ENCODE measurements at regions not wholly inside any gene's neighbourhood (a gene's known extent, or its start where the extent isn't known, plus 50 kb on each side); places are given as distances from the start of the nearest gene placed in this dataset.

DNA sequence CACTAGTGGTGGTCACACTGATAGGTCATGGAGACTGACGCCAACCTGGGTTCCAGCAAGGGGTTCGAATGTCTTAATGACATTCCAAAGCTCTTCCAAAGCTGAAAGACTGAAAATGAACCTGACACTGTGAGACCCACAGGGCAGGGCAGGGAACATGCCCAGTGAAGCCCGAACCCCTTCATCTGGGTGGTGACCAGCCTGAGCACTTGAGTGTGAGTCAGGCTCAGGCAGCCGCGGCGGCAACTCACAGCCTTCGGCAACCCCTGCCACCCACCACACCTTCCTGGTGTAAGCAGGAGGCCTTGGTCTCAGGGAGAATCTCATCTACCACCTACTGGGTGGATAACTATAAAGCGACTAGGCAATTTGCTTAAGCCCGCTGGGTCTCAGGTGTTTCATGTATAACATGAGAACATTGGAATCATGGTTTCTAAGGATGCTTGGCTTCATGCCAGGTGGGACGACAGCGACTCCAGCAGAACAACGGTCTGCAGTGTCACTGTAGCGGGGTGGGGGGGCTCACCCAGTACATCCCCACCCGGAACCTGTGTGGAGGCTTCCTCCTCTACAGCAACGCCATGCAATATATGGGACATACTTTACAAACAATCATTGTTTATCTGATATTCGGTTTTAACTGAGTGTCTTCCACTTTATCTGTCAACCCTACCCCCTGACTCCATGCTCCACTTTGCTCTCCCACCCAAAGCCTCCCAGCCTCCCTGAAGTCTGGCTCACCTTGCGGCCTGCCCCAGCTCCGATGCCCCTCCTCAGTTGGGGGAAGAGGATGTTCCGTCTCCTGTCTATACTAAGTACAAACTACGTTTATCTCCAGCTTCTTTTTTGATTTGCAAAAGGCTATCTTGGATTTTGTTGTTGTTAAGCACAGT, 125.0 kb upstream of the MEF2A start:
- no peak for TF ChIP-seq GATA2 (IDR thresholded peaks at IDR 0.05; ENCODE audit: low read depth, low read length)
- TF ChIP-seq GATA3 (IDR thresholded peaks at IDR 0.05; ENCODE audit: low read depth, low read length), result no peak

DNA sequence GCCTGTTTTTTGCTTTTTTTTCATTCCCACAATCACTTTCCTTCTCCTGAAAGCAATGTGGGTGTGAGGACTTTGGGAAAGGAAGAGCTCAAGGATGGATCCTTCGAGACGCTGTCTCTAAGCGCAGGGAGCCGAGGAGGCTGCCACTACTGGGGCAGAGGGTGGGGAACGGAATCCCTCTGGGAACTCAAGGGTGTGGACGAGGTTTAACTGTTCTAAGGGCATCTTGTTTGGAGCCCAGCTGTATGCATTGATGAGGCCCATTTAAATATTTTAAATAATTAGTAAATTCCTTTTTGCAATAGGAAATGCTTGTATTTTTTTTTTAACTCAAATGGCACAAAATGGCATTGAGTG, 124.4 kb upstream of the MEF2A start:
- no peak for TF ChIP-seq GATA2 (IDR thresholded peaks at IDR 0.05; ENCODE audit: low read depth, low read length)
- TF ChIP-seq GATA3 (IDR thresholded peaks at IDR 0.05; ENCODE audit: low read depth, low read length), result no peak

DNA sequence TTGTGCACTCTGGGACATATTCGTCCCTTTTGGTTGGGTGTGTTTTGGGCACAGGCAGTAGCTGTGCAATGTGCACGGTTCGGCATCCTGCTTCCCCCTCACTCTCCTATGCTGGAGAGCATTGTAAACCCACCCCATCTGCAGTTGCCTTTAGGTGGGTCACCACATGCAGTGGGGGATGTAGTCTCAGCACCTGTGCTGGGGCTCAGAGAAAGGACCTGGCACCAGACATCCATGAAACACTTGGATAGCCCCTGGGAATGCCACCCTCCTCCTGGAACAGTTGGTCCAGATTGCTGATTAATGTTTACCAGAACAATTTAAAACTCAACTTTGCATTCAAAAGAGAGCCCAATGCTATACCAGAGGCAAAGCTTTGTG, 123.9 kb upstream of the MEF2A start:
- TF ChIP-seq GATA2 (IDR thresholded peaks at IDR 0.05; ENCODE audit: low read depth, low read length), result no peak
- no peak for TF ChIP-seq GATA3 (IDR thresholded peaks at IDR 0.05; ENCODE audit: low read depth, low read length)

DNA sequence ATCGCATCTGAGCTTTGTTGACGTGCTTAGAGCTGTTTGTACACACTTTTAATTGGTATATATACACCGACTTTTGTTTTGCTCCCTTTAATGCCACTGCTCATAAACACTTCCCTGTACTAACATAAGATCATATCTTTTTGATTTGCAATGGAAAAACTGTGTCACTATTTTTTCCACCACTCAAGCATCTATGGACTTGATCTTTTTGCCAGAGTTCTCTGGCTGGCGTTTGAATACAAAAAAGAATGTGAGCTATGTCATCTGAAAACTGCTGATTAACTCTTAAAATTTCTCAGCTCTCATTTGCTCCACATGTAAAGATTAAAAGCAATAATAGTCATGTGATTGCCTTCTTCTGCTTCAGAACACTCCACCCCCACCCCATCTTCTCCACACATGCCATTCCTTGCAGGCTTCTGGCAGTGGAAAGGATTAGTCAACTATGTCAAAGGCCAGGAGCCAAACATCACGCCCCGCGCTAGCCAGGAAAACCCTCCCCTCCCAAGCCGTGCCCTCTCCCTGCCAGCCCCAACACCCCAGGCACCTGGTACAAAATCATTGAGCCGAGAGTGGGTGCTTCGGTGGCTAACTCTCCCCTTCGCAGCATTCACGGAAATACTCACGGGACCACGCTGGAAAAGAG, 123.4 kb upstream of the MEF2A start:
- TF ChIP-seq GATA3 (IDR thresholded peaks at IDR 0.05; ENCODE audit: low read depth, low read length) (no peak), GATA2 (IDR thresholded peaks at IDR 0.05; ENCODE audit: low read depth, low read length) (no peak)

DNA sequence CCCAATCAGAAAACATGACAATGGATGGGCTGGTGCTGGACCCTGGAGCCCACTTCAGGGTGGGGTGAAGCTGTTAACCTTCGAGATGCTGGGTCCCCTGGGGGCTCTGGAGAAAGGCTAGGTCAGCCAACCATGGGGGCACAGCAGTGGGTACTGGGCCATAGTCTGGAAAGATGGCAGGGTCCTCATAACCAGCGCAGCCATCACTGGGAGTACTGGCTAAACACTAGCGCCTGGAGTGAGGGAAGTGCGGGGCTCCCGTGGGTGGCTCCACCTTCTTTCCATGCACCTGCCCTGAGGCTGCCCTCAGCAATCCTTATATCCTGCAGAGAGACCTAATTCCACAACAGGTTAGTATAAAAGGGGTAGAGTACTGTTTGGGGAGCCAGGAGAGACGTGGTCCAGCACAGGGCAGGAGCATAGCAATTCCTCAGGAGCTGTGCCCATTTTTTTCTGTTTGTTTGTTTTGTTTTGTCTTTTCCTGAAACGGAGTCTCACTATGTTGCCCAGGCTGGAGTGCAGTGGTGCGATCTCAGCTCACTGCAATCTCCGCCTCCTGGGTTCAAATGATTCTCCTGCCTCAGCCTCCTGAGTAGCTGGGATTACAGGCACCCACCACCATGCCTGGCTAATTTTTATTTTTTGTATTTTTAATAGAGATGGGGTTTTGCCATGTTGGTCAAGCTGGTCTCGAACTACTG, 122.6 kb upstream of the MEF2A start:
- TF ChIP-seq GATA2 (IDR thresholded peaks at IDR 0.05; ENCODE audit: low read depth, low read length) (no peak), GATA3 (IDR thresholded peaks at IDR 0.05; ENCODE audit: low read depth, low read length) (no peak)

DNA sequence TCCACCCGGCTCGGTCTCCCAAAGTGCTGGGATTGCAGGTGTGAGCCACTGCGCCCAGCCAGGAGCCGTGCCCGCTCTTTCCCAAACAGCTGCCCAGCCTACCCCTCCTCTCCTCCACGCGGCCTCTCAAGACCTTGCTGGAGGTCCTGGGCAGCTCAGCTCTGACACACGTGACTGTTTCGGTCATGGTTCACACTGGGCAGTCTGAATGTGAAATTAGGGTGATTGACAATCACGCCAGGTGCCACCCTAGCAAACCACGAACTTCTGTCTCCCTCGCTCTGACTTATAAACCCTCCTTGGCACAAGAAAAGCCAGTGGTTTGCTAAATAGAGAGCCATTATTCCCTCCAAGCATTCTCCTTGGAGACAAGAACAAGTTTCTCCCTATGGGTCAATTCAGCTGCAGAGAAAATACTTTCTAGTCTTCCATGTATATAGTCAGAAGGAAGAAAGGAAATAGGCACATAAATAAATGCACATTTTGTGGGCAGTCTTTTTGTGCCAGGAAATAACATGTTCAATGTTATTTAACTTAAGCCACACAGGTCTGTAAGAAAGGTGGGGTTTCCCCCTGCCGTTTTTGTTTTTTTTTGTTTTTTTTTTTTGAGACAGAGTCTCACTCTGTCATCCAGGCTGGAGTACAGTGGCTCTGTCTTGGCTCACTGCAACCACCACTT, 121.9 kb upstream of the MEF2A start:
- TF ChIP-seq GATA3 (IDR thresholded peaks at IDR 0.05; ENCODE audit: low read depth, low read length), result no peak
- no peak for TF ChIP-seq GATA2 (IDR thresholded peaks at IDR 0.05; ENCODE audit: low read depth, low read length)

DNA sequence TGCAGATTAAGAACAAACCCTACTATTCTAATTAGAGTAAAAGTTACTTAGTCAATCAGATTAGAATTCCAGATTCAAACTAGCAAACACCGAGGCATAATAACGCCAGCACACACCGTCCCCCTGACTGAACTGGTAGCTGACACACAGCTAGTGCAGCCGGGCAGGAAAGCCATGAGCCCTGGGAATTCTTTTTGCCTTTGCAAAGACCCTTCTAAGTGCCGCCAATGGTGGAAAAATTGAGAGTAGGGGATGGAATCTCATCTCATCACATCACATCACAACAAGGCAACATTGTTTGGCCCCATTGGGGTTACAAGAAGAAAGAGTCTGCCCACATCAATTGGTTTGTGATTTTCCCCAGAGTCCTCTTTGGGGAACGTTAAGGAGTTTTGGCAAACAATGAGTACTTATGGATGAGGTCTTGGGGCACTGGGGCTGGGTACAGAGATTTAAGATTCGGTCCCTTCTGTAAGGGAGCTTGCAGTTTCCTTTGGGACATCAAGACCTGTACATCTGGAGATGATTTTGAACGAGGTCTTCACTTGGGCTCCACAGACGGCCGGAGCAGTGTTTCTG, 120.4 kb upstream of the MEF2A start:
- no peak for TF ChIP-seq GATA2 (IDR thresholded peaks at IDR 0.05; ENCODE audit: low read depth, low read length)
- TF ChIP-seq GATA3 (IDR thresholded peaks at IDR 0.05; ENCODE audit: low read depth, low read length), result no peak

DNA sequence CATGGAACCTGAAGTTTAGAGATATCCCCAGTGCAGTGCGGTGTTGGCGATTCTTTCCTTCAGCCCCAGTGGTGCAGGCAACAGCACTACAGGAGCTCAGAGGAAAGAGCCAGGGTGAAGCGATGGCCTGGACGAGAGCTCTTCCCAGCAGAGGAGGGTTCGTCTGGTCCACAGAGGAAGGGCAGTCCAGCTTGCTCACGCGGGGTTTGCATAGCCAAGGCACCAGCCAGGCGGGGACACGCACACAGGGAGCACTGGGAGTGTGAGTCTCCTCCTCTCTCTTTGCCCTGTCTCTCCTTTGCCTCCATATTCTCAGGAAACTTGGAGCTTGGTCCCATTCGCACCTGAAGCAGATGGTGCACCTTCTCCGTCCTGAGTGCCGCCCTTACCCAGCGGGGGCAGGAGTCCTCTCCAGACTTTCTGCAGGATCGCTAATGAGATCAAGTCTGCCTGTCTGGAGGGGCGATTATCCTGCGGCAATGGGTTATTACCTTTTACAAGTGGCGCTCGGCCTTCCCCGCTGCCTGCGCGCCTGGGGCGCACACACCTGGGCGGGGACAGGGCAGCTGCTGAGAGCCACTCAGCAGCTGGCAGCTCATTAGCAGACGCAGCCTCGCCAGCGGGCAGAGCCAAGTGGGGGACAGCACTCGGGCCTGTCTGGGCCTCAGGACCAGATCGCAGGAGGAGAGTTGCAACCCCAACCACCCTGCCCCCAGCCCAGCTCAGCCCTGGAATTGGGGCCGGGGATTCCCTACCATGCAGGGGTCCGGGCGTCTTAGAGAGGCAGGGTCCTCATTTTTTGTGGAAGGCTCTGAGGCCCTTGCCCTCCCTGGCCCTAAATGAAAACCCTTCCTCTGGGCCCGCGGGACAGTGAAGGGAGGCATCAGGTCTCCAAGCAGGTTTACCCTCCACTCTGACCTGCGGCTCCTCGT, 119.0 kb upstream of the MEF2A start:
- TF ChIP-seq GATA3 (IDR thresholded peaks at IDR 0.05; ENCODE audit: low read depth, low read length), result no peak
- TF ChIP-seq GATA2 (IDR thresholded peaks at IDR 0.05; ENCODE audit: low read depth, low read length), result no peak

DNA sequence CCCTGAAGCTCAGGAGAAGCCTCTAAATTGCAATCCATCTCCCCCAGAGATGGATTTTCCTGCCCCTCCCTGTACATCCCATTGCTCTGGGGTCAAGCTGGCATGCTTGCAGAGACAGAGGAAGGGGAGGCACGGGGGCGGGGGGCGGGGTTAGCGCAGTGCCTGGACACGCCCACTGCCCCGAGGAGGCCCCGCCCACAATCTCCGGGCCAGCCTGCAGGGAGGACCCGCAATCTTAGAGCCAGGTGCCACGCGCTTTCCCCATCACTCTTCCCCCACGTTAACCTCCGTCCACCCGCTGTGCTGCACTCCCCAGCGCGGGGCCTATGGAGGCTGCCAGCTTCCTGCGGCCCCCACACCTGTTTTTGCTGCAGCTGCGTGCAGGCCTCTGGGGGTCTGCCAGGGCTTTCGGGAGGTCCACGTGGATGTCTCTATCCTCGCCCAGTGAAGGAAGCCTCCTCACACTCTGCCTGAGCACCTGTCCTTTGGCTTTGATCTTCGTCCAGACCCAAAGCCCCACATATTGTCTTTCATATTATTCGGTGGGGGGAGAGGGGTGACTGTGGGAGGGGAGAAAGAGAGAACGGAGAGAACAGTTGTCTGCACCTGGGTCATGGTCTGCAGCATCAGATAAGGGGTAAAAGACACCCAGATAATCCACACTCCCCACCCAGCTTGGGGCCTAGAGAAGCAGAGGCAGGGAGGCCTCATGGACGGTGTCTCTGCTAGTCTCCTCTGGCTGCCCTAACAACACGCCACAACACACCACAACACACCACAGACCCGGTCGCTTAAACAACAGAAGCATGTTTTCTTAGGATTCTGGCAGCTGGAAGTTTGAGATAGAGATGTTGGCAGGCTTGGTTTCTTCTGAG, 118.0 kb upstream of the MEF2A start:
- TF ChIP-seq GATA3 (IDR thresholded peaks at IDR 0.05; ENCODE audit: low read depth, low read length), result no peak

DNA sequence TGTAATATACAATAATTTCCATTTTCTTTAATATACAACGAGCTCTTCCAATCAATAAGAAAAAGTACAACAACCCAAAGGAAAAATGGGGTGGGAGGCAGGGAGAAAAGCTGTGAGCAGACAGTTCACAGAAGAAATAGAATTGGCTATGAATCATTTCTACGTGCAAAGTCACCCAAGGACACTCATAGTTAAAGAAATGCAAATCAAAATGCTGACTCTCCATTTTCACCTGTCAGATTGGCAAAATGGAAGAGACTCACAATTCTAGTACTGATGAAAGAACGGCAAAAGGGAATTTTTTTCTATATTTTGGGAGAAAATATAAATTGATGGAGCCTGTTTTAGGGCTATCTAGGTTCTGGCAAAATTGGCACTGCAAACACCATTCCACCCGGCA, 116.3 kb upstream of the MEF2A start:
- no peak for TF ChIP-seq GATA2 (IDR thresholded peaks at IDR 0.05; ENCODE audit: low read depth, low read length)

DNA sequence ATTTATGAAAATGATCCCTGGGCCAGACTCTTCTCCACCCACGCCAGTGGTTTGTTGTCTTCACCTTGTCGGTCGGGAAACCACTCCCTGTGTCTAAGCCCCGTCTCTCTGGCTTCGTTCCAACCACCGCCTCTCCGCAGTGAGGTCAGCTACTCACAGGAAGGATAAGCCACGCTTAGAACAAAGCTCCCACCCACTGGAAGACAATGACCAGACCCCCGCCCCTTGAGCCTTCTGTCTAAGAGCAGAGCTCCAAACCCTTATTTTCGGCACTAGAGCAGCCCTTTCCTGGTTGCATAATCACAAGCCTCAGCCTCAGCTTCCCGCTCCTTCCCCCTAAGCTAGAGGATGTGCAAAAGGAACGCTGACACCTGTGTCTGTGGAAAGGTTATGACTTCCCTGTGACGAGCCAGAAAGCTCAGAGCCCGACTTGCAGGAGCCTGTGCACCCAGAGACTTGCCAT, 114.9 kb upstream of the MEF2A start:
- TF ChIP-seq GATA3 (IDR thresholded peaks at IDR 0.05; ENCODE audit: low read depth, low read length) (no peak), GATA2 (IDR thresholded peaks at IDR 0.05; ENCODE audit: low read depth, low read length) (no peak)

DNA sequence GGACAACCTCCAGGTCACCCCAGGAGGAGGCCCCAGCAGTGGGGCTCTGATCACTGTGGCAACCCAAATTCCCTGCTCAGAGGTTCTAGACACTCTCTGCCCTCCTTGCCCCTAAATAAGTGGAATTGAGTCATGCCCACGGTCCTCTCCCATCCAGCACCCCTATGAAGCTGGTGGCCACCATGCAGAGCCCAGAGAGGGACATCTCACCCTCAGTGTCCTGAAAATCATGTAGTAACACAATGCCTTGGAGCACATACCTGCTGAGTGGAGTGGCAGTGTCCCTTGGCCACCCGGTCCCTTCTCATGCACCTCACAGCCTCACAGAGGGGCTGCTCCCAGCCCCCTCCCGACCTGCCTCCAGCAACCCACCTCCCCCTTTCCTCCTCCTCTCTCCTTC, 114.3 kb upstream of the MEF2A start:
- TF ChIP-seq GATA2 (IDR thresholded peaks at IDR 0.05; ENCODE audit: low read depth, low read length), result no peak

All from SH-SY5Y (cell line).